ENCODE measurements at regions not wholly inside any gene's neighbourhood (a gene's known extent, or its start where the extent isn't known, plus 50 kb on each side); places are given as distances from the start of the nearest gene placed in this dataset.
"Not testable (repeated sequence)": the region's sequence is repeated elsewhere in the genome, so short reads cannot be mapped to it uniquely, and the experiment has no call there.

GRCh38 chr4:123170843-123171242, 225.8 kb upstream of the SPRY1 start:
- H3K27ac Mint-ChIP-seq (ENCODE audit: unreplicated experiment) = no peak overlapping the region
- TF ChIP-seq CTCF (IDR thresholded peaks at IDR 0.05; ENCODE audit: unreplicated experiment) = no peak
- DNase-seq (ENCODE audit: low spot score) = no peak
- no peaks in the 10 kb centered on the region for H3K36me3 Mint-ChIP-seq (ENCODE audit: low read depth, unreplicated experiment)
- peaks cover 6% of the 10 kb centered on the region for H3K4me1 Mint-ChIP-seq (ENCODE audit: unreplicated experiment)
- no peaks in the 10 kb centered on the region for H3K9me3 Mint-ChIP-seq (ENCODE audit: unreplicated experiment)
- H3K4me3 Mint-ChIP-seq (ENCODE audit: unreplicated experiment) = no peak overlapping the region
- H3K27me3 Mint-ChIP-seq (ENCODE audit: unreplicated experiment) = no peaks in the 10 kb centered on the region

- no peaks in the 10 kb centered on the region for H3K27me3 Mint-ChIP-seq (ENCODE audit: unreplicated experiment)
- H3K4me3 Mint-ChIP-seq (ENCODE audit: unreplicated experiment) = no peak overlapping the region
- no peaks in the 10 kb centered on the region for H3K36me3 Mint-ChIP-seq (ENCODE audit: low read depth, unreplicated experiment)
- H3K9me3 Mint-ChIP-seq (ENCODE audit: unreplicated experiment) = no peaks in the 10 kb centered on the region
- H3K27ac Mint-ChIP-seq (ENCODE audit: unreplicated experiment) = no peak overlapping the region
- DNase-seq (ENCODE audit: low spot score) = no peak
- no peaks in the 10 kb centered on the region for H3K4me1 Mint-ChIP-seq (ENCODE audit: unreplicated experiment)
- TF ChIP-seq CTCF (IDR thresholded peaks at IDR 0.05; ENCODE audit: unreplicated experiment) = no peak
Observed at GRCh38 chr4:123176605-123177004, 220.0 kb upstream of the SPRY1 start.

- Mint-ChIP-seq H3K4me1 (ENCODE audit: unreplicated experiment) (peaks cover 3% of the 10 kb centered on the region), H3K27me3 (ENCODE audit: unreplicated experiment) (no peaks in the 10 kb centered on the region), H3K4me3 (ENCODE audit: unreplicated experiment) (no peak overlapping the region), H3K36me3 (ENCODE audit: low read depth, unreplicated experiment) (no peaks in the 10 kb centered on the region), H3K27ac (ENCODE audit: unreplicated experiment) (no peak overlapping the region), H3K9me3 (ENCODE audit: unreplicated experiment) (no peaks in the 10 kb centered on the region)
- no peak for TF ChIP-seq CTCF (IDR thresholded peaks at IDR 0.05; ENCODE audit: unreplicated experiment)
- DNase-seq (ENCODE audit: low spot score) = no peak
Observed at GRCh38 chr4:123182289-123182688, 214.3 kb upstream of the SPRY1 start.

GRCh38 chr4:123183308-123183707, 213.3 kb upstream of the SPRY1 start:
- TF ChIP-seq CTCF (IDR thresholded peaks at IDR 0.05; ENCODE audit: unreplicated experiment) = no peak
- no peak overlapping the region for H3K4me3 Mint-ChIP-seq (ENCODE audit: unreplicated experiment)
- no peak overlapping the region for H3K27ac Mint-ChIP-seq (ENCODE audit: unreplicated experiment)
- H3K4me1 Mint-ChIP-seq (ENCODE audit: unreplicated experiment) = peaks cover 3% of the 10 kb centered on the region
- H3K36me3 Mint-ChIP-seq (ENCODE audit: low read depth, unreplicated experiment) = no peaks in the 10 kb centered on the region
- no peaks in the 10 kb centered on the region for H3K9me3 Mint-ChIP-seq (ENCODE audit: unreplicated experiment)
- DNase-seq (ENCODE audit: low spot score) = no peak
- no peaks in the 10 kb centered on the region for H3K27me3 Mint-ChIP-seq (ENCODE audit: unreplicated experiment)

- DNase-seq (ENCODE audit: low spot score); H3K9me3 Mint-ChIP-seq (ENCODE audit: unreplicated experiment); H3K4me3 Mint-ChIP-seq (ENCODE audit: unreplicated experiment): not testable (repeated sequence)
Observed at GRCh38 chr4:123183754-123184153, 212.8 kb upstream of the SPRY1 start.

GRCh38 chr4:123186731-123187130, 209.9 kb upstream of the SPRY1 start:
- Mint-ChIP-seq H3K36me3 (ENCODE audit: low read depth, unreplicated experiment) (no peaks in the 10 kb centered on the region), H3K4me1 (ENCODE audit: unreplicated experiment) (peaks cover 3% of the 10 kb centered on the region), H3K27ac (ENCODE audit: unreplicated experiment) (no peak overlapping the region), H3K27me3 (ENCODE audit: unreplicated experiment) (no peaks in the 10 kb centered on the region), H3K4me3 (ENCODE audit: unreplicated experiment) (no peak overlapping the region), H3K9me3 (ENCODE audit: unreplicated experiment) (no peaks in the 10 kb centered on the region)
- TF ChIP-seq CTCF (IDR thresholded peaks at IDR 0.05; ENCODE audit: unreplicated experiment) = no peak
- no peak for DNase-seq (ENCODE audit: low spot score)

More at GRCh38 chr4:123183754-123184153, 212.8 kb upstream of the SPRY1 start:
- not testable (repeated sequence) for H3K27me3 Mint-ChIP-seq (ENCODE audit: unreplicated experiment); H3K4me1 Mint-ChIP-seq (ENCODE audit: unreplicated experiment); H3K36me3 Mint-ChIP-seq (ENCODE audit: low read depth, unreplicated experiment); H3K27ac Mint-ChIP-seq (ENCODE audit: unreplicated experiment)

Measured in endothelial cell (in vitro differentiated cells).